ENCODE measurements at regions not wholly inside any gene's neighbourhood (a gene's known extent, or its start where the extent isn't known, plus 50 kb on each side); places are given as distances from the start of the nearest gene placed in this dataset.
"Not testable (repeated sequence)": the region's sequence is repeated elsewhere in the genome, so short reads cannot be mapped to it uniquely, and the experiment has no call there.

- DNase-seq: no peak
Observed at GRCh38 chr6:6924708-6925107, 183.1 kb upstream of the RREB1 start.

- DNase-seq: no peak
Observed at GRCh38 chr6:6925391-6926164, 182.2 kb upstream of the RREB1 start.

- DNase-seq: no peak
Observed at GRCh38 chr6:6926856-6927255, 180.9 kb upstream of the RREB1 start.

GRCh38 chr6:6927521-6928361 lies 180.0 kb upstream of the RREB1 start:
- DNase-seq: no peak

- DNase-seq: no peak
Observed at GRCh38 chr6:6930223-6930880, 177.4 kb upstream of the RREB1 start.

- no peak for DNase-seq
Observed at GRCh38 chr6:6931071-6932025, 176.4 kb upstream of the RREB1 start.

- no peak for DNase-seq
Observed at GRCh38 chr6:6932341-6932740, 175.4 kb upstream of the RREB1 start.

GRCh38 chr6:6932968-6933367 lies 174.8 kb upstream of the RREB1 start:
- DNase-seq: no peak

- DNase-seq: no peak
Observed at GRCh38 chr6:6940031-6941025, 167.4 kb upstream of the RREB1 start.

GRCh38 chr6:6941201-6941600 lies 166.6 kb upstream of the RREB1 start:
- no peak for DNase-seq

GRCh38 chr6:6942091-6942490 lies 165.7 kb upstream of the RREB1 start:
- no peak for DNase-seq

- DNase-seq: no peak
Observed at GRCh38 chr6:6942831-6943230, 164.9 kb upstream of the RREB1 start.

- DNase-seq: no peak
Observed at GRCh38 chr6:6943421-6943820, 164.3 kb upstream of the RREB1 start.

GRCh38 chr6:6946206-6947155 lies 161.3 kb upstream of the RREB1 start:
- no peak for DNase-seq

- DNase-seq: no peak
Observed at GRCh38 chr6:6950373-6951145, 157.2 kb upstream of the RREB1 start.

- DNase-seq: no peak
Observed at GRCh38 chr6:6951355-6951754, 156.4 kb upstream of the RREB1 start.

GRCh38 chr6:6952484-6952883 lies 155.3 kb upstream of the RREB1 start:
- no peak for DNase-seq

GRCh38 chr6:6952927-6953326 lies 154.8 kb upstream of the RREB1 start:
- DNase-seq: not testable (repeated sequence)

- DNase-seq: no peak
Observed at GRCh38 chr6:6960571-6961251, 147.1 kb upstream of the RREB1 start.

Data from NCI-H1930 (cell line).